EH (cell line): ENCODE measurements at regions not wholly inside any gene's neighbourhood (a gene's known extent, or its start where the extent isn't known, plus 50 kb on each side); places are given as distances from the start of the nearest gene placed in this dataset.
"Not testable (repeated sequence)": the region's sequence is repeated elsewhere in the genome, so short reads cannot be mapped to it uniquely, and the experiment has no call there.

Source experiments
- DNase-seq: peaks from one replicate; pipeline ENCODE4 v3.0.0-alpha.2; 2015; ENCODE audit warnings: low read depth

DNA sequence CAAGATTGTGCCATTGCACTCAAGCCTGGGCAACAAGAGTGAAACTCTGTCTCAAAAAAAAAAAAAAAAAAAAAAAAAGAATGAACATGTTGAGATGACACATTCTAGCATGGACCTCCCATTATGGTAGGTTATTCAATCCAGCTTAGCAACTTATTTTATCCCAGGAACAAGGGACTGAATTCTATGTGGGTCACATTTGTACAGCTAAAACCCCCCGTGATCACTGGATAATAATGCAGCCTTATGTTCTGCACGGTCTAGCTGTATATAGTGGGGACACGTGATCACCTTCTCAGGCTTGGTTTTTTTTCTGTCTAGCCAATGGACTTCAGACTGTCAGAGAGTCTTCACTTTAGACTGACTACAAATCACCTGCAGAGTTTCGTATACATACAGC lies 115.2 kb upstream of the FRG1 start:
- DNase-seq = no peak

DNA sequence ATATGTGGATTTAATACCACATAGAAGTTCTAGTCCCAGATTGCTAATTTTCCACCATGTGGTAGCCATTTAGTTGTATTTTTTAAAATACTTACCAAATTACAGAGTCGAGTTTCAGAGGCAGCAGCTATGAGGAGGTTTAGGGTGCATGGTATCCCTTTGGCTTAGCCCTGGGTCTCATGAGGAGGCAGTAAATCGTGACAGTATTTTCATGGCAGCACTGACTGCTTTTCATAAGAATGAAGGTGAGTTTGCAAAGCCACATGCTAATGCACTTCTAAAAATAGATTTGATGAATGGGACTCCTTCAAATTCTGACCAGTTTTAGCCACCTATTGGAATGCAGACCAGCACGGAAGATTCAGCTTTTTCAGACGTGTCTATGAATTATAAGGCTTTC lies 114.0 kb upstream of the FRG1 start:
- no peak for DNase-seq

DNA sequence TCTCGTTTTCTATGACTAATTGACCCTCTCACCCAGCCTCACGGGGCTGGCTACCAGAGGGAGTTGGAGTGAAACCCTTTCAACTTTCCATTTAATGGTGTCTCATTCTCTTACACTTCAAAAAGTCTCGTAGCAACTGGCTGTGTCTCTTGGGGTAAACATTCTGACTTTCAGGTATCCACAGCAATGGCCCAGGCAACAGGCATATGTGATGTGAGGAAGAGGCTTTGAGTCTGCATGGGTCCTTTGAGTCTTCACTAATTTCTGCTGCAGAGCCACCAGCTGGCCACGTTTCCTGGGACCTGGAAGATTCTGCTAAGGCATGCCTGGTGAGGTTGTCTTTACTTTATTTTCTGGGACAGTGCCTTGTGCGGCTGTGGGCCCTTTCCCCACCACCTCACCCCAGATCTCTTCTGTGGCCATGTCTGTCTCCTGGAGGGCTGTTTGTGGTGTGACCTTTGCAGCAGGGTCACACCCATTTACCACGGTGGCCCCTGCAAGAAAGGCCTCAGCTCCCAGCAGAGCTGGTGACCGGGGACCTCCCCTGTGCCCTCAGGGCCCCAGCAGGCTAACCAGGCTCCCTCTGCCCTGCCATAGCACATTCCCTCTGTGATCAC lies 112.5 kb upstream of the FRG1 start:
- DNase-seq = no peak

- no peak for DNase-seq
These were observed 108.1 kb upstream of the FRG1 start for GRCh38 chr4:189832528-189832927.

DNA sequence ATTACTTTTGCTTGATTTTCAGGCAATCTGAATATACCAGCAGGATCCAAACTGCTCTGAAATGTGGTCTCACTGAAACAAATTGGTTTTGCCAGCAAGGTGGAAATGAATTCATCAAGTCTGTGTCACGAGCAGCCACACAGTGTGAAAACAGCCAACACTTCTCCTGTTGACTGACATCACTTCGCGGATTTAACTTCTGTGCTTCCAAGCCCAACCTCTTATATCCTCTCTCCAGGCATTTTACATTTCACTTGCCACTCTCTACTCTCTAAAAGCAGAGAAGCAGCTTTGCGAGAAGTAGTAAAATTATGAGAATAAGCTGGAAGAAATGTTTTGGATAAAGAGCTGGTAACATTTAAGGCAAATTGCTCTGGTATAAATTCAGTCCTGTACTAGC lies 106.1 kb upstream of the FRG1 start:
- DNase-seq = no peak

- no peak for DNase-seq
These were observed 105.2 kb upstream of the FRG1 start for GRCh38 chr4:189835505-189835904.

- no peak for DNase-seq
These were observed 103.2 kb upstream of the FRG1 start for GRCh38 chr4:189837471-189837870.

DNA sequence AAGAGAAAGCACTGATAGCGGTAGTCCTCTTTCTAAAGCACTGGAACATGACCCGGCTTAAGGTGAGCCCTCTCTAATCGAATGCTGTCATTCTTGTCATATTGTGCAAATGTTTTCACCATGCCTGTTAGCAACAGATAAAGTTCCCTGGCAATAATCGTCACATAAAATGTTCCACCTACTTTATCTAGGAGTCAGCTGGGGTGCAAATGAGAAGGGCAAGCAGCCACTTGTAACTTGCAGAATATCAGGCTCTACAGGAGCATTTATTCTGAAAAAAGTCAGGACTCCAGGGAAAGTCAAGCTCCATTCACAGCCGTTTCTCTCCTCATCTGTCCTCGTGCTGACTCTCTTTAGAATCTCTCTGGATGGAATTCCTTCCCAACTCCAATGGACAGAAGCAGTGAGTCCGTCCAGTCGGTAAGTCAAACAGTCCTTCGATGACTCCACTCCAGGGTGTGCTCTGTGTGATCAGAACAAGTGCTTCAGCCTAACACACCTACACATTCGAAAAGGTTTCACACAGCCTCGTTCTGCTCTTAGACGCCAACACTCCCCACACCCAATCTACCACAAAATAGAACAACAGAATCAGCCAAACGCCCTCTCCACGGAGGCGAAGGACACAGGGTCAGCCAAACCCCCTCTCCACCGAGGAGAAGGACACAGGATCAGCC lies 101.7 kb upstream of the FRG1 start:
- DNase-seq = no peak

- DNase-seq = no peak
These were observed 100.3 kb upstream of the FRG1 start for GRCh38 chr4:189840356-189840755.

GRCh38 chr4:189843413-189844009 lies 97.2 kb upstream of the FRG1 start:
- no peak for DNase-seq

GRCh38 chr4:189845145-189845846 lies 95.4 kb upstream of the FRG1 start:
- DNase-seq = peak; percentile 11

DNA sequence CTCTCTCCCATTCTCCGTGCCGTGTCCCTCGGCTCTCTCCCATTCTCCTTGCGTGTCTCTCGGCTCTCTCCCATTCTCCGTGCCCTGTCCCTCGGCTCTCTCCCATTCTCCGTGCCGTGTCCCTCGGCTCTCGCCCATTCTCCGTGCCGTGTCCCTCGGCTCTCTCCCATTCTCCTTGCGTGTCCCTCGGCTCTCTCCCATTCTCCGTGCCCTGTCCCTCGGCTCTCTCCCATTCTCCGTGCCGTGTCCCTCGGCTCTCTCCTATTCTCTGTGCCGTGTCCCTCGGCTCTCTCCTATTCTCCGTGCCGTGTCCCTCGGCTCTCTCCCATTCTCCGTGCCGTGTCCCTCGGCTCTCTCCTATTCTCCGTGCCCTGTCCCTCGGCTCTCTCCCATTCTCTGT lies 94.6 kb upstream of the FRG1 start:
- DNase-seq = not testable (repeated sequence)

DNA sequence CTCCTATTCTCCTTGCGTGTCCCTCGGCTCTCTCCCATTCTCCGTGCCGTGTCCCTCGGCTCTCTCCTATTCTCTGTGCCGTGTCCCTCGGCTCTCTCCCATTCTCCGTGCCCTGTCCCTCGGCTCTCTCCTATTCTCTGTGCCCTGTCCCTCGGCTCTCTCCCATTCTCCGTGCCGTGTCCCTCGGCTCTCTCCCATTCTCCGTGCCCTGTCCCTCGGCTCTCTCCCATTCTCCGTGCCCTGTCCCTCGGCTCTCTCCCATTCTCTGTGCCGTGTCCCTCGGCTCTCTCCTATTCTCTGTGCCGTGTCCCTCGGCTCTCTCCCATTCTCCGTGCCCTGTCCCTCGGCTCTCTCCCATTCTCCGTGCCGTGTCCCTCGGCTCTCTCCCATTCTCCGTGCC lies 94.1 kb upstream of the FRG1 start:
- DNase-seq = not testable (repeated sequence)

DNA sequence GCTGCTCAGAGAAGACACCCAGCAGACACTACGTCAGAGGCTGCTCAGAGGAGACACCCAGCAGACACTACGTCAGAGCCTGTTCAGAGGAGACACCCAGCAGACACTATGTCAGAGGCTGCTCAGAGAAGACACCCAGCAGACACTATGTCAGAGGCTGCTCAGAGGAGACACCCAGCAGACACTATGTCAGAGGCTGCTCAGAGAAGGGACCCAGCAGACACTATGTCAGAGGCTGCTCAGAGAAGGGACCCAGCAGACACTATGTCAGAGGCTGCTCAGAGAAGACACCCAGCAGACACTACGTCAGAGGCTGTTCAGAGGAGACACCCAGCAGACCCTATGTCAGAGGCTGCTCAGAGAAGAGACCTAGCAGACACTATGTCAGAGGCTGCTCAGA lies 92.0 kb upstream of the FRG1 start:
- not testable (repeated sequence) for DNase-seq

GRCh38 chr4:189850239-189850856 lies 90.3 kb upstream of the FRG1 start:
- no peak for DNase-seq

GRCh38 chr4:189858435-189858834 lies 82.2 kb upstream of the FRG1 start:
- no peak for DNase-seq

DNA sequence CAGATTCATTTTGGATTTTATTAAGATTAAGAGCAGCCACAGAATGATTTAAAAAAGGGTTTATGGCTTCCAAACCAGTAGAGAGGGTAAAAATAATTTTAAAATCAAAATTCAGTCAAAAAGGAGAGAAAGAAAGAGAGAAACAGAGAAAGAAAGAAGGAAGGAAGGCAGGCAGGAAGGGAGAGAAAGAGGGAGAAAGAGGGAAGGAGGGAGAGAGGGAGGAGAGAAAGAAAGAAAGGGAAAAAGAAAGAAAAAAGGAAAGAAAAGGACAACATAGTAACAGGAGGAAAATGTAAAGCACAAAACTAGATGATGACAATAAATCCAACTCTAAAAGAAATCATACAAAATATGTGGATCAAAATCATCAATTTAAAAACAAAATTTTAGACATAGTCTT lies 79.6 kb upstream of the FRG1 start:
- DNase-seq = no peak

- DNase-seq = no peak
These were observed 71.4 kb upstream of the FRG1 start for GRCh38 chr4:189869236-189869635.

- DNase-seq = no peak
These were observed 70.0 kb upstream of the FRG1 start for GRCh38 chr4:189870511-189871234.

DNA sequence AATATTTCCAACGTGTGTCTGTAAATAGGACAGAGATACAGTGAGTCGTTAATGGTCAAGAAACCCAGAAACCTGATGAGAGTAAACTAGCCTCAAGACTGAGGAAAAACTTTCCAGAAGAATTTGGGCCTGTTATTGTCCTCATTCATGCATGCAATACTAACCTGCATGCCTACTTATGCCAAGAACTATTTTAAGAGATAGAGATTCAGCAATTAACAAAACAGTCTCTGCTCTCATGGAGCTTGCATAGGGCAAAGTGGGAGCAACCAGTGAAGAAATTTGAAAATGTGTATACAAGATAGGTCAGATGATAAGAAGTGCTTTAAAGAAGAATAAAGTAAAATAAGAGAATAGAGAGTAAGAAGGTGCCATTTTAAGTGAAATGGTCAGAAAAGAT lies 66.1 kb upstream of the FRG1 start:
- DNase-seq = no peak

DNA sequence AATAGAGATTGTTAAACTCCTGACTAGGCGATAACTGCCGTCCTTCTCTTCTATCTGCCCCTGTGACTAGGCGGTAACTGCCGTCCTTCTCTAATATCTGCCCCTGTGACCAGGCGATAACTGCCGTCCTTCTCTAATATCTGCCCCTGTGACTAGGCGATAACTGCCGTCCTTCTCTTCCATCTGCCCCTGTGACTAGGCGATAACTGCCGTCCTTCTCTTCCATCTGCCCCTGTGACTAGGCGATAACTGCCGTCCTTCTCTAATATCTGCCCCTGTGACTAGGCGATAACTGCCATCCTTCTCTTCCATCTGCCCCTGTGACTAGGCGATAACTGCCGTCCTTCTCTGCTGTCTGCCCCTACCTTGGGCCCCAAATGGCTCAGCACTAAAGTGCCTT lies 59.5 kb upstream of the FRG1 start:
- DNase-seq = not testable (repeated sequence)

DNA sequence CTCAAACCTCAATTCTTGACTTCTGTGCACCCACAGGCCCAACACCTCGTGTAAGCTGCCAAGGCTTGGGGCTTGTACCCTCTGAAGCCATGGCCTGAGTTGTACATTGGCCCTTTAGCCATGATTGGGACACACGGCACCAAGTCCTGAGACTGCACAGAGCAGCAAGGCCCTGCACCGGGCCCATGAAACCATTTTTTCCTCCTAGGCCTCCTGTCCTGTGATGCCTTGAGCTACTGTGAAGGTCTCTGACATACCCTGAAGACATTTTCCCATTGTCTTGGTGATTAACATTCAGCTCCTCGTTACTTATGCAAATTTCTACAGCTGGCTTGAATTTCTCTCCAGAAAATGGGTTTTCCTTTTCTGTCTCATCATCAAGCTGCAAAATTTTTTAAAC lies 52.3 kb upstream of the FRG1 start:
- not testable (repeated sequence) for DNase-seq
